ENCODE measurements at regions not wholly inside any gene's neighbourhood (a gene's known extent, or its start where the extent isn't known, plus 50 kb on each side); places are given as distances from the start of the nearest gene placed in this dataset.
A peak's percentile ranks its signal among the peaks of the same experiment; 100 is the strongest.

GRCh38 chr1:9419369-9420041 lies 119.8 kb upstream of the SLC25A33 start:
- no peak for FAIRE-seq

- FAIRE-seq: no peak
These were observed 118.3 kb upstream of the SLC25A33 start for GRCh38 chr1:9420835-9421532.

GRCh38 chr1:9421533-9421873 lies 117.8 kb upstream of the SLC25A33 start:
- no peak for FAIRE-seq

- FAIRE-seq: no peak
These were observed 116.9 kb upstream of the SLC25A33 start for GRCh38 chr1:9422321-9422720.

GRCh38 chr1:9422911-9423505 lies 116.3 kb upstream of the SLC25A33 start:
- FAIRE-seq: no peak

- no peak for FAIRE-seq
These were observed 115.0 kb upstream of the SLC25A33 start for GRCh38 chr1:9424261-9424660.

- FAIRE-seq: no peak
These were observed 113.4 kb upstream of the SLC25A33 start for GRCh38 chr1:9425859-9426258.

- FAIRE-seq: no peak
These were observed 113.0 kb upstream of the SLC25A33 start for GRCh38 chr1:9426291-9426711.

- no peak for FAIRE-seq
These were observed 111.9 kb upstream of the SLC25A33 start for GRCh38 chr1:9427388-9427787.

- peak; percentile 97 for FAIRE-seq
These were observed 110.5 kb upstream of the SLC25A33 start for GRCh38 chr1:9428601-9429341.

- FAIRE-seq: no peak
These were observed 109.9 kb upstream of the SLC25A33 start for GRCh38 chr1:9429342-9429711.

- no peak for FAIRE-seq
These were observed 104.8 kb upstream of the SLC25A33 start for GRCh38 chr1:9434247-9435152.

GRCh38 chr1:9435153-9435636 lies 104.1 kb upstream of the SLC25A33 start:
- no peak for FAIRE-seq

GRCh38 chr1:9435854-9436640 lies 103.2 kb upstream of the SLC25A33 start:
- FAIRE-seq: no peak

- no peak for FAIRE-seq
These were observed 101.3 kb upstream of the SLC25A33 start for GRCh38 chr1:9437961-9438430.

GRCh38 chr1:9438431-9439073 lies 100.7 kb upstream of the SLC25A33 start:
- FAIRE-seq: no peak

GRCh38 chr1:9439074-9439761 lies 100.0 kb upstream of the SLC25A33 start:
- FAIRE-seq: no peak

- FAIRE-seq: no peak
These were observed 99.0 kb upstream of the SLC25A33 start for GRCh38 chr1:9440261-9440660.

- FAIRE-seq: no peak
These were observed 98.5 kb upstream of the SLC25A33 start for GRCh38 chr1:9440763-9441194.

Data from endometrium (tissue), 2 donors.